ENCODE measurements at regions not wholly inside any gene's neighbourhood (a gene's known extent, or its start where the extent isn't known, plus 50 kb on each side); places are given as distances from the start of the nearest gene placed in this dataset.

DNA sequence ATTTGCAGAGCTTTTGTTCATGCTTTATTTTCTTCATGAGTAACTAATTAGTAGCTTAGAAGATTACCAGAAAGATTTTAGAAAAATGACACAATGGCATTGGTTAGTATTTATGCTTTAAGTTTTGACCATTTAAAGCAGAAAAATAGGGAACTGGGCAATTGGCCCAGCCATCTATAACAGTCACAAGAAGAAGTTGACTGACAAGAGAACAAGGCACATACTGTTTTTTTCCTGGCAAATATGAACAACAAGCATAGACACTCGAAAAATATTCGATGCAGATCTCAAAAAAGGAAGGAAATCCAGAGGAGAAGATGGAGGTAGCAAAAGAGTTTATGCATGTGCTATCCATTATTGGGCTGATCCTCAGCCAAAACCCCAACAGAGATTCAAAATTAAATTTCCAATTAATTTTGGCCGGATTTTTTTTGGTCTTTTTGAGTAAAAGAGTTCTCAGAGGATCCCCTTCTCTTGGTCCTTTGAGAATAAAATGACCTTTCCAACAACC, 200.8 kb upstream of the SLC35G4 start:
- H3K4me3 ChIP-seq (replicated peaks in 1 of 3; ENCODE audit: insufficient read depth in 1 of 3, low read depth in 2 of 3, low read length in 3 of 3), result no peak overlapping the region
- ChIA-PET CTCF (ENCODE audit: low intra/inter-chr PET ratio, low total read pairs) (no interaction called here), POLR2A (no interaction called here)
- H2AFZ ChIP-seq (ENCODE audit: low read length), result no peak overlapping the region
- in situ Hi-C loops (cut with HindIII; ENCODE audit: extremely low pct_ligation_motif_present, low pct_unique_long_range_greater_than_20kb) (no loop called here), intact Hi-C loops (cut with micrococcal nuclease; ENCODE audit: unreplicated experiment) (loop anchor here (5.0 kb wide), 1 partner anchor 94 kb away; no protein-coding TSS in a partner anchor)
- DNase-seq (ENCODE audit: low spot score) (no peak), ATAC-seq (no peak), FAIRE-seq (no peak)
- H3K36me3 ChIP-seq (replicated peaks in 1 of 2; ENCODE audit: control insufficient read depth in 1 of 2, insufficient read depth in 2 of 2, low read length in 2 of 2), result no peaks in the 10 kb centered on the region
- TF ChIP-seq, protein P1, sequence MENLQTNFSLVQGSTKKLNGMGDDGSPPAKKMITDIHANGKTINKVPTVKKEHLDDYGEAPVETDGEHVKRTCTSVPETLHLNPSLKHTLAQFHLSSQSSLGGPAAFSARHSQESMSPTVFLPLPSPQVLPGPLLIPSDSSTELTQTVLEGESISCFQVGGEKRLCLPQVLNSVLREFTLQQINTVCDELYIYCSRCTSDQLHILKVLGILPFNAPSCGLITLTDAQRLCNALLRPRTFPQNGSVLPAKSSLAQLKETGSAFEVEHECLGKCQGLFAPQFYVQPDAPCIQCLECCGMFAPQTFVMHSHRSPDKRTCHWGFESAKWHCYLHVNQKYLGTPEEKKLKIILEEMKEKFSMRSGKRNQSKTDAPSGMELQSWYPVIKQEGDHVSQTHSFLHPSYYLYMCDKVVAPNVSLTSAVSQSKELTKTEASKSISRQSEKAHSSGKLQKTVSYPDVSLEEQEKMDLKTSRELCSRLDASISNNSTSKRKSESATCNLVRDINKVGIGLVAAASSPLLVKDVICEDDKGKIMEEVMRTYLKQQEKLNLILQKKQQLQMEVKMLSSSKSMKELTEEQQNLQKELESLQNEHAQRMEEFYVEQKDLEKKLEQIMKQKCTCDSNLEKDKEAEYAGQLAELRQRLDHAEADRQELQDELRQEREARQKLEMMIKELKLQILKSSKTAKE (CRISPR knock-in tag; IDR thresholded peaks at IDR 0.05; ENCODE audit: borderline replicate concordance), result no peak
- no peak for TF ChIP-seq RFXANK (CRISPR knock-in tag; IDR thresholded peaks at IDR 0.05)
- no peak for TF ChIP-seq TBX3 (IDR thresholded peaks at IDR 0.05; ENCODE audit: borderline replicate concordance)
- TF ChIP-seq SPEN (CRISPR knock-in tag; IDR thresholded peaks at IDR 0.05; ENCODE audit: low read depth), result no peak
- TF ChIP-seq ZNF746 (CRISPR knock-in tag; IDR thresholded peaks at IDR 0.05), result no peak
- TF ChIP-seq, protein P2, sequence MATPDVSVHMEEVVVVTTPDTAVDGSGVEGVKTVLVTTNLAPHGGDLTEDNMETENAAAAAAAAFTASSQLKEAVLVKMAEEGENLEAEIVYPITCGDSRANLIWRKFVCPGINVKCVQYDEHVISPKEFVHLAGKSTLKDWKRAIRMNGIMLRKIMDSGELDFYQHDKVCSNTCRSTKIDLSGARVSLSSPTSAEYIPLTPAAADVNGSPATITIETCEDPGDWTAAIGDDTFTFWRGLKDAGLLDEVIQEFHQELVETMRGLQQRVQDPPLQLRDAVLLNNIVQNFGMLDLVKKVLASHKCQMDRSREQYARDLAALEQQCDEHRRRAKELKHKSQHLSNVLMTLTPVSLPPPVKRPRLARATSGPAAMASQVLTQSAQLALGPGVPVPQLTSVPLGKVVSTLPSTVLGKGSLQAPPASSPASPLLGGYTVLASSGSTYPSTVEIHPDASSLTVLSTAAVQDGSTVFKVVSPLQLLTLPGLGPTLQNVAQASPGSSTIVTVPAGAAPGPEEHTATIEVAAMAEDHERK (CRISPR knock-in tag; IDR thresholded peaks at IDR 0.05; ENCODE audit: low read depth), result no peak
- no peak for TF ChIP-seq HNRNPK (IDR thresholded peaks at IDR 0.05; ENCODE audit: low read depth, low read length, poor library complexity, severe bottlenecking)
- TF ChIP-seq, protein P3, sequence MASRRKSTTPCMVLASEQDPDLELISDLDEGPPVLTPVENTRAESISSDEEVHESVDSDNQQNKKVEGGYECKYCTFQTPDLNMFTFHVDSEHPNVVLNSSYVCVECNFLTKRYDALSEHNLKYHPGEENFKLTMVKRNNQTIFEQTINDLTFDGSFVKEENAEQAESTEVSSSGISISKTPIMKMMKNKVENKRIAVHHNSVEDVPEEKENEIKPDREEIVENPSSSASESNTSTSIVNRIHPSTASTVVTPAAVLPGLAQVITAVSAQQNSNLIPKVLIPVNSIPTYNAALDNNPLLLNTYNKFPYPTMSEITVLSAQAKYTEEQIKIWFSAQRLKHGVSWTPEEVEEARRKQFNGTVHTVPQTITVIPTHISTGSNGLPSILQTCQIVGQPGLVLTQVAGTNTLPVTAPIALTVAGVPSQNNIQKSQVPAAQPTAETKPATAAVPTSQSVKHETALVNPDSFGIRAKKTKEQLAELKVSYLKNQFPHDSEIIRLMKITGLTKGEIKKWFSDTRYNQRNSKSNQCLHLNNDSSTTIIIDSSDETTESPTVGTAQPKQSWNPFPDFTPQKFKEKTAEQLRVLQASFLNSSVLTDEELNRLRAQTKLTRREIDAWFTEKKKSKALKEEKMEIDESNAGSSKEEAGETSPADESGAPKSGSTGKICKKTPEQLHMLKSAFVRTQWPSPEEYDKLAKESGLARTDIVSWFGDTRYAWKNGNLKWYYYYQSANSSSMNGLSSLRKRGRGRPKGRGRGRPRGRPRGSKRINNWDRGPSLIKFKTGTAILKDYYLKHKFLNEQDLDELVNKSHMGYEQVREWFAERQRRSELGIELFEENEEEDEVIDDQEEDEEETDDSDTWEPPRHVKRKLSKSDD (CRISPR knock-in tag; IDR thresholded peaks at IDR 0.05; ENCODE audit: low read depth), result no peak
- no peak for TF ChIP-seq ZNF780A (CRISPR knock-in tag; IDR thresholded peaks at IDR 0.05)
- no peak for TF ChIP-seq EHMT2 (IDR thresholded peaks at IDR 0.05; ENCODE audit: borderline replicate concordance, low read depth, low read length)
- TF ChIP-seq, protein P4, sequence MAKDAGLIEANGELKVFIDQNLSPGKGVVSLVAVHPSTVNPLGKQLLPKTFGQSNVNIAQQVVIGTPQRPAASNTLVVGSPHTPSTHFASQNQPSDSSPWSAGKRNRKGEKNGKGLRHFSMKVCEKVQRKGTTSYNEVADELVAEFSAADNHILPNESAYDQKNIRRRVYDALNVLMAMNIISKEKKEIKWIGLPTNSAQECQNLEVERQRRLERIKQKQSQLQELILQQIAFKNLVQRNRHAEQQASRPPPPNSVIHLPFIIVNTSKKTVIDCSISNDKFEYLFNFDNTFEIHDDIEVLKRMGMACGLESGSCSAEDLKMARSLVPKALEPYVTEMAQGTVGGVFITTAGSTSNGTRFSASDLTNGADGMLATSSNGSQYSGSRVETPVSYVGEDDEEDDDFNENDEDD (CRISPR knock-in tag; IDR thresholded peaks at IDR 0.05; ENCODE audit: borderline replicate concordance), result no peak
- 9% methylated on average over 3 of the region's 3 CpGs for WGBS (ENCODE audit: low lambda C conversion rate)
- H3K4me2 ChIP-seq (ENCODE audit: low read depth, low read length), result no peak overlapping the region
- no peak overlapping the region for H3K9ac ChIP-seq (ENCODE audit: insufficient read depth, low read depth, low read length)
- no peaks in the 10 kb centered on the region; a peak in 1 of 5 replicates for H3K27me3 ChIP-seq (ENCODE audit: control insufficient read depth in 1 of 2, insufficient read depth in 2 of 2, low read length in 2 of 2)
- no peaks in the 10 kb centered on the region for H3K79me2 ChIP-seq (ENCODE audit: insufficient read depth, low read length)
- no peaks in the 10 kb centered on the region for H4K20me1 ChIP-seq (ENCODE audit: insufficient read depth, low read length)
- no TSS peak for BruUV-seq (replicated peaks)
- H3K27ac ChIP-seq (ENCODE audit: extremely low read length, insufficient read depth, low read length), result no peak overlapping the region
- peaks cover 18% of the 10 kb centered on the region for H3K4me1 ChIP-seq (ENCODE audit: insufficient read depth, low read length)
- no peaks in the 10 kb centered on the region for H3K9me3 ChIP-seq (ENCODE audit: low read length)
